Panc1 (cell line): ENCODE measurements at regions not wholly inside any gene's neighbourhood (a gene's known extent, or its start where the extent isn't known, plus 50 kb on each side); places are given as distances from the start of the nearest gene placed in this dataset.

ENCODE experiments used
- ATAC-seq: fragments of 200-7000 bp; cut with Tn5 transposase; 2 replicates; pipeline ENCODE4 v1.9.1; 2020; ENCODE audit warnings: mild to moderate bottlenecking, moderate library complexity
- BruUV-seq: library from RNA; stranded (reverse); fragments of 400-500 nt; replicated peaks from 2 replicates; lab custom pipeline; 2021; lab: Mats Ljungman, UMichigan
- CTCF ChIA-PET: fragments of 300-600 bp; sonication (Branson Sonifier 250); formaldehyde crosslinking; loops from one replicate; lab custom pipeline; 2022; ENCODE audit warnings: antibody characterized with exemption; lab: Charles Lee
- POLR2A ChIA-PET: fragments of 300-600 bp; sonication (Branson Sonifier 250); formaldehyde crosslinking; loops from one replicate; lab custom pipeline; 2022; ENCODE audit warnings: antibody characterized with exemption; lab: Charles Lee
- DNase-seq: peaks from one replicate; pipeline ENCODE4 v3.0.0-alpha.2; 2010; ENCODE audit warnings: low read depth, low spot score
- H3K27ac ChIP-seq: 2 replicates; pipeline ENCODE4 v1.5.1; 2011; ENCODE audit warnings: mild to moderate bottlenecking, low read length, inconsistent platforms
- H3K27me3 ChIP-seq: fragments of 200-500 bp; sonication (Bioruptor generic); 2 replicates; pipeline ENCODE4 v1.6.0; 2014; ENCODE audit warnings: low read length, inconsistent platforms; ENCODE audit not compliant: control insufficient read depth, insufficient read depth
- H3K36me3 ChIP-seq: fragments of 200-500 bp; sonication (Bioruptor generic); 2 replicates; pipeline ENCODE4 v1.5.1; 2014; ENCODE audit warnings: inconsistent platforms, mild to moderate bottlenecking, low read length, moderate library complexity; ENCODE audit not compliant: control insufficient read depth, insufficient read depth
- H3K4me1 ChIP-seq: 2 replicates; pipeline ENCODE4 v1.5.1; 2011; ENCODE audit warnings: inconsistent platforms, mild to moderate bottlenecking, low read length, moderate library complexity; ENCODE audit not compliant: control insufficient read depth, insufficient read depth
- H3K4me3 ChIP-seq, 2 experiments: 2 replicates each; pipeline ENCODE4 v1.5.1; 2011 to 2012; ENCODE audit warnings: low read depth in 2 of 2, low read length in 2 of 2, mild to moderate bottlenecking in 2 of 2, inconsistent platforms in 1 of 2, moderate library complexity in 1 of 2
- H3K9me3 ChIP-seq: fragments of 200-500 bp; sonication (Bioruptor generic); 2 replicates; pipeline ENCODE4 v1.5.1; 2014; ENCODE audit warnings: low read depth, mild to moderate bottlenecking, inconsistent platforms, low read length, moderate library complexity; ENCODE audit not compliant: control insufficient read depth, insufficient read depth
- POLR2AphosphoS5 ChIP-seq: IDR thresholded peaks from 2 replicates; pipeline ENCODE4 v1.6.1; 2012; ENCODE audit warnings: mild to moderate bottlenecking, low read depth, low read length, moderate library complexity
- SIN3A ChIP-seq: IDR thresholded peaks from 2 replicates; pipeline ENCODE4 v1.6.1; 2012; ENCODE audit warnings: low read depth, mild to moderate bottlenecking, low read length, moderate library complexity, borderline replicate concordance; ENCODE audit not compliant: insufficient read depth
- TCF7L2 ChIP-seq: IDR thresholded peaks from 2 replicates; pipeline ENCODE4 v1.6.1; 2011; ENCODE audit warnings: mild to moderate bottlenecking, low read depth, low read length, inconsistent platforms
- in situ Hi-C: cut with HindIII; loops from 2 replicates; pipeline ENCODE4 v1.10.0; 2016; ENCODE audit warnings: low sequenced_read_pairs, low pct_unique_long_range_greater_than_20kb
- intact Hi-C: fragments of 100-400 bp; cut with micrococcal nuclease; formaldehyde crosslinking; loops from one replicate; pipeline ENCODE4 v1.10.0; 2022; ENCODE audit not compliant: unreplicated experiment
- TF ChIP-seq, protein P1 (sequence below), 2 experiments: IDR thresholded peaks; 2 replicates each; pipeline ENCODE4 v1.6.1; 2011 to 2012; ENCODE audit warnings: low read depth in 2 of 2, control low read depth in 1 of 2, low read length in 1 of 2, mild to moderate bottlenecking in 1 of 2, moderate library complexity in 1 of 2; ENCODE audit not compliant: insufficient read depth in 1 of 2
- TF ChIP-seq, protein P2 (sequence below): fragments of 450-650 bp; IDR thresholded peaks from 2 replicates; pipeline ENCODE4 v1.5.1; 2017; ENCODE audit warnings: mild to moderate bottlenecking

DNA sequence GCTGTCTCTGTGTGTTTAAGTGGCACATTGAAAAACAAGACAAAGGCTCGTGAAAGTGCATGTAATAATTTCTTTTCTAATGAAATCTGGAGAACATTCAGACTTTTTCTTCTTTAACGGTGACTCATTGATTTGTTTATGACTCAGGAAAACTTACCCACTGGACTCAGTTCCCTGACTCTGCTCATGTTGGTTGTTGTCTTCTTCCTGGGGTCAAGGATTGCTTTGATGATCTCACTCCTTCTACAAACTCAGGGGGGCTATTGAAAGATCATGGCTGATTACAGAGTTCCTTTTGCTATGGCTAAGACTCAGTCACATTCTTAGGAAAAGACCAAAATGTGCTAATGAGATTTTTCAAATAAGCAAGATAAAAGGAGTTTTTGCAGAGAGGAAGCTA lies 141.1 kb upstream of the DAP start:
- peaks cover 12% of the 10 kb centered on the region; the same call in 1 of the 2 replicates for H3K27me3 ChIP-seq
- BruUV-seq = no TSS peak
- H3K27ac ChIP-seq = no peak overlapping the region
- ChIA-PET CTCF (no interaction called here), POLR2A (no interaction called here)
- H3K36me3 ChIP-seq = no peaks in the 10 kb centered on the region
- DNase-seq (no peak), ATAC-seq (no peak)
- H3K9me3 ChIP-seq = no peaks in the 10 kb centered on the region
- TF ChIP-seq POLR2AphosphoS5 = no peak
- TF ChIP-seq, protein P1, sequence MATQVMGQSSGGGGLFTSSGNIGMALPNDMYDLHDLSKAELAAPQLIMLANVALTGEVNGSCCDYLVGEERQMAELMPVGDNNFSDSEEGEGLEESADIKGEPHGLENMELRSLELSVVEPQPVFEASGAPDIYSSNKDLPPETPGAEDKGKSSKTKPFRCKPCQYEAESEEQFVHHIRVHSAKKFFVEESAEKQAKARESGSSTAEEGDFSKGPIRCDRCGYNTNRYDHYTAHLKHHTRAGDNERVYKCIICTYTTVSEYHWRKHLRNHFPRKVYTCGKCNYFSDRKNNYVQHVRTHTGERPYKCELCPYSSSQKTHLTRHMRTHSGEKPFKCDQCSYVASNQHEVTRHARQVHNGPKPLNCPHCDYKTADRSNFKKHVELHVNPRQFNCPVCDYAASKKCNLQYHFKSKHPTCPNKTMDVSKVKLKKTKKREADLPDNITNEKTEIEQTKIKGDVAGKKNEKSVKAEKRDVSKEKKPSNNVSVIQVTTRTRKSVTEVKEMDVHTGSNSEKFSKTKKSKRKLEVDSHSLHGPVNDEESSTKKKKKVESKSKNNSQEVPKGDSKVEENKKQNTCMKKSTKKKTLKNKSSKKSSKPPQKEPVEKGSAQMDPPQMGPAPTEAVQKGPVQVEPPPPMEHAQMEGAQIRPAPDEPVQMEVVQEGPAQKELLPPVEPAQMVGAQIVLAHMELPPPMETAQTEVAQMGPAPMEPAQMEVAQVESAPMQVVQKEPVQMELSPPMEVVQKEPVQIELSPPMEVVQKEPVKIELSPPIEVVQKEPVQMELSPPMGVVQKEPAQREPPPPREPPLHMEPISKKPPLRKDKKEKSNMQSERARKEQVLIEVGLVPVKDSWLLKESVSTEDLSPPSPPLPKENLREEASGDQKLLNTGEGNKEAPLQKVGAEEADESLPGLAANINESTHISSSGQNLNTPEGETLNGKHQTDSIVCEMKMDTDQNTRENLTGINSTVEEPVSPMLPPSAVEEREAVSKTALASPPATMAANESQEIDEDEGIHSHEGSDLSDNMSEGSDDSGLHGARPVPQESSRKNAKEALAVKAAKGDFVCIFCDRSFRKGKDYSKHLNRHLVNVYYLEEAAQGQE (IDR thresholded peaks at IDR 0.05; ENCODE audit: insufficient read depth in 1 of 2, low read depth in 2 of 2, low read length in 1 of 2) = no peak
- TF ChIP-seq, protein P2, sequence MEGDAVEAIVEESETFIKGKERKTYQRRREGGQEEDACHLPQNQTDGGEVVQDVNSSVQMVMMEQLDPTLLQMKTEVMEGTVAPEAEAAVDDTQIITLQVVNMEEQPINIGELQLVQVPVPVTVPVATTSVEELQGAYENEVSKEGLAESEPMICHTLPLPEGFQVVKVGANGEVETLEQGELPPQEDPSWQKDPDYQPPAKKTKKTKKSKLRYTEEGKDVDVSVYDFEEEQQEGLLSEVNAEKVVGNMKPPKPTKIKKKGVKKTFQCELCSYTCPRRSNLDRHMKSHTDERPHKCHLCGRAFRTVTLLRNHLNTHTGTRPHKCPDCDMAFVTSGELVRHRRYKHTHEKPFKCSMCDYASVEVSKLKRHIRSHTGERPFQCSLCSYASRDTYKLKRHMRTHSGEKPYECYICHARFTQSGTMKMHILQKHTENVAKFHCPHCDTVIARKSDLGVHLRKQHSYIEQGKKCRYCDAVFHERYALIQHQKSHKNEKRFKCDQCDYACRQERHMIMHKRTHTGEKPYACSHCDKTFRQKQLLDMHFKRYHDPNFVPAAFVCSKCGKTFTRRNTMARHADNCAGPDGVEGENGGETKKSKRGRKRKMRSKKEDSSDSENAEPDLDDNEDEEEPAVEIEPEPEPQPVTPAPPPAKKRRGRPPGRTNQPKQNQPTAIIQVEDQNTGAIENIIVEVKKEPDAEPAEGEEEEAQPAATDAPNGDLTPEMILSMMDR = no peak
- TF ChIP-seq TCF7L2 = no peak
- TF ChIP-seq SIN3A = no peak
- in situ Hi-C loops (no loop called here), intact Hi-C loops (no loop called here)
- H3K4me1 ChIP-seq = no peaks in the 10 kb centered on the region
- no peak overlapping the region for H3K4me3 ChIP-seq

DNA sequence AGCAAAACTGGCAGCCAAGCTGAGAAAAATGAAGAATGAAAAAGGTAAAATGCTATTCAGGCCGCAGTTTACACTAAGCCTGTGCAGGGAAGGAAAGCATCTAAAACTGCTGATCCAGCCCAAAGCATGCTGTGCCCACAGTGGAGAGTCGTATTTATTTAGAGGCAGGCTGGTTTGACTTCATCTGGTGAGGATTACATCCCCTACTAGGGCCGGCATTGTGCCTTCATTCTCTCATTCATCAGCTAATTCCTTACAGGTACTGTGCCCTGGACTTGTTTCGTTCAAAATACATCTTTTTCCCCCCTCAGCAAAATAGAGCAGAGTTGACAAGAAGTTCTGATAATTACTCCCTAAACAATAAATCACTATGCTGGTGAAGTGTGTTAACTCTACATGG lies 137.5 kb upstream of the DAP start:
- H3K4me1 ChIP-seq = no peaks in the 10 kb centered on the region
- no TSS peak for BruUV-seq
- no peaks in the 10 kb centered on the region for H3K9me3 ChIP-seq
- H3K4me3 ChIP-seq = no peak overlapping the region
- ATAC-seq (no peak), DNase-seq (no peak)
- H3K27me3 ChIP-seq = peaks cover 7% of the 10 kb centered on the region; the same call in 1 of the 2 replicates
- ChIA-PET POLR2A (no interaction called here), CTCF (no interaction called here)
- in situ Hi-C loops = no loop called here
- intact Hi-C loops = no loop called here
- no peak overlapping the region for H3K27ac ChIP-seq
- TF ChIP-seq POLR2AphosphoS5 = no peak
- TF ChIP-seq, protein P2 = no peak
- no peak for TF ChIP-seq TCF7L2
- TF ChIP-seq, protein P1 (IDR thresholded peaks at IDR 0.05; ENCODE audit: insufficient read depth in 1 of 2, low read depth in 2 of 2, low read length in 1 of 2) = no peak
- TF ChIP-seq SIN3A = no peak
- H3K36me3 ChIP-seq = no peaks in the 10 kb centered on the region
